Endothelial cell (in vitro differentiated cells): ENCODE measurements at regions not wholly inside any gene's neighbourhood (a gene's known extent, or its start where the extent isn't known, plus 50 kb on each side); places are given as distances from the start of the nearest gene placed in this dataset.
"Not testable (repeated sequence)": the region's sequence is repeated elsewhere in the genome, so short reads cannot be mapped to it uniquely, and the experiment has no call there.

ENCODE experiments used
- DNase-seq: peaks from one replicate; pipeline ENCODE4 v3.0.0; 2021; ENCODE audit warnings: low spot score
- H3K27ac Mint-ChIP-seq: one replicate; pipeline ENCODE4 v1.8.0; 2021; ENCODE audit warnings: mixed read lengths, inconsistent platforms; ENCODE audit not compliant: unreplicated experiment
- H3K27me3 Mint-ChIP-seq: one replicate; pipeline ENCODE4 v1.8.0; 2021; ENCODE audit warnings: mild to moderate bottlenecking, moderate library complexity, mixed read lengths, inconsistent platforms; ENCODE audit not compliant: unreplicated experiment
- H3K36me3 Mint-ChIP-seq: one replicate; pipeline ENCODE4 v1.8.0; 2021; ENCODE audit warnings: mild to moderate bottlenecking, low read depth, mixed read lengths, inconsistent platforms; ENCODE audit not compliant: unreplicated experiment
- H3K4me1 Mint-ChIP-seq: one replicate; pipeline ENCODE4 v1.8.0; 2021; ENCODE audit warnings: mild to moderate bottlenecking, mixed read lengths, inconsistent platforms; ENCODE audit not compliant: unreplicated experiment
- H3K4me3 Mint-ChIP-seq: one replicate; pipeline ENCODE4 v1.8.0; 2021; ENCODE audit warnings: mild to moderate bottlenecking, mixed read lengths, inconsistent platforms; ENCODE audit not compliant: unreplicated experiment
- H3K9me3 Mint-ChIP-seq: one replicate; pipeline ENCODE4 v1.8.0; 2021; ENCODE audit warnings: mixed read lengths, inconsistent platforms; ENCODE audit not compliant: unreplicated experiment
- CTCF ChIP-seq: fragments of 200-600 bp; sonication (generic); IDR thresholded peaks from one replicate; pipeline ENCODE4 v1.5.0; 2021; ENCODE audit warnings: antibody characterized with exemption; ENCODE audit not compliant: unreplicated experiment

GRCh38 chr15:69561071-69561784 is 108.6 kb downstream of the RPLP1 start:
- no peaks in the 10 kb centered on the region for H3K36me3 Mint-ChIP-seq
- H3K4me1 Mint-ChIP-seq: peaks cover 3% of the 10 kb centered on the region
- no peak overlapping the region for H3K27ac Mint-ChIP-seq
- no peaks in the 10 kb centered on the region for H3K9me3 Mint-ChIP-seq
- no peak overlapping the region for H3K4me3 Mint-ChIP-seq
- TF ChIP-seq CTCF: no peak
- DNase-seq: no peak
- H3K27me3 Mint-ChIP-seq: no peaks in the 10 kb centered on the region

GRCh38 chr15:69562116-69562515 is 109.5 kb downstream of the RPLP1 start:
- TF ChIP-seq CTCF: no peak
- no peak for DNase-seq
- Mint-ChIP-seq H3K27ac (no peak overlapping the region), H3K4me3 (no peak overlapping the region), H3K9me3 (no peaks in the 10 kb centered on the region), H3K4me1 (peaks cover 3% of the 10 kb centered on the region), H3K36me3 (no peaks in the 10 kb centered on the region), H3K27me3 (no peaks in the 10 kb centered on the region)

GRCh38 chr15:69562564-69562963 is 109.9 kb downstream of the RPLP1 start:
- no peak overlapping the region for H3K4me3 Mint-ChIP-seq
- H3K27me3 Mint-ChIP-seq: no peaks in the 10 kb centered on the region
- no peak overlapping the region for H3K27ac Mint-ChIP-seq
- no peak for DNase-seq
- no peaks in the 10 kb centered on the region for H3K36me3 Mint-ChIP-seq
- peaks cover 2% of the 10 kb centered on the region for H3K4me1 Mint-ChIP-seq
- no peaks in the 10 kb centered on the region for H3K9me3 Mint-ChIP-seq
- TF ChIP-seq CTCF: no peak

GRCh38 chr15:69565066-69565655 is 112.5 kb downstream of the RPLP1 start:
- Mint-ChIP-seq H3K27me3 (no peaks in the 10 kb centered on the region), H3K27ac (no peak overlapping the region), H3K4me1 (no peaks in the 10 kb centered on the region), H3K4me3 (no peak overlapping the region), H3K36me3 (no peaks in the 10 kb centered on the region), H3K9me3 (no peaks in the 10 kb centered on the region)
- DNase-seq: no peak
- TF ChIP-seq CTCF: no peak

GRCh38 chr15:69567238-69567760 is 114.7 kb downstream of the RPLP1 start:
- not testable (repeated sequence) for H3K4me3 Mint-ChIP-seq, H3K4me1 Mint-ChIP-seq, H3K9me3 Mint-ChIP-seq, H3K27me3 Mint-ChIP-seq, H3K36me3 Mint-ChIP-seq, H3K27ac Mint-ChIP-seq, DNase-seq
